ENCODE measurements at regions not wholly inside any gene's neighbourhood (a gene's known extent, or its start where the extent isn't known, plus 50 kb on each side); places are given as distances from the start of the nearest gene placed in this dataset.
A peak's percentile ranks its signal among the peaks of the same experiment; 100 is the strongest.

- TF ChIP-seq EP300 (IDR thresholded peaks at IDR 0.05) (no peak), POLR2AphosphoS5 (IDR thresholded peaks at IDR 0.05) (no peak), POLR2A (IDR thresholded peaks at IDR 0.05) (no peak)
- TF ChIP-seq, protein P1, sequence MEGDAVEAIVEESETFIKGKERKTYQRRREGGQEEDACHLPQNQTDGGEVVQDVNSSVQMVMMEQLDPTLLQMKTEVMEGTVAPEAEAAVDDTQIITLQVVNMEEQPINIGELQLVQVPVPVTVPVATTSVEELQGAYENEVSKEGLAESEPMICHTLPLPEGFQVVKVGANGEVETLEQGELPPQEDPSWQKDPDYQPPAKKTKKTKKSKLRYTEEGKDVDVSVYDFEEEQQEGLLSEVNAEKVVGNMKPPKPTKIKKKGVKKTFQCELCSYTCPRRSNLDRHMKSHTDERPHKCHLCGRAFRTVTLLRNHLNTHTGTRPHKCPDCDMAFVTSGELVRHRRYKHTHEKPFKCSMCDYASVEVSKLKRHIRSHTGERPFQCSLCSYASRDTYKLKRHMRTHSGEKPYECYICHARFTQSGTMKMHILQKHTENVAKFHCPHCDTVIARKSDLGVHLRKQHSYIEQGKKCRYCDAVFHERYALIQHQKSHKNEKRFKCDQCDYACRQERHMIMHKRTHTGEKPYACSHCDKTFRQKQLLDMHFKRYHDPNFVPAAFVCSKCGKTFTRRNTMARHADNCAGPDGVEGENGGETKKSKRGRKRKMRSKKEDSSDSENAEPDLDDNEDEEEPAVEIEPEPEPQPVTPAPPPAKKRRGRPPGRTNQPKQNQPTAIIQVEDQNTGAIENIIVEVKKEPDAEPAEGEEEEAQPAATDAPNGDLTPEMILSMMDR (IDR thresholded peaks at IDR 0.05): no peak
- 53 to 68% (median 59%) methylated on average over 6 to 7 of the region's 7 CpGs for WGBS, 5 donors
- no peaks in the 10 kb centered on the region for H3K4me1 ChIP-seq
- peaks cover 0 to 62% (median 16%) of the 10 kb centered on the region in 3 donors for H3K27me3 ChIP-seq
- intact Hi-C loops (cut with DNase I; ENCODE audit: low total_unique reads): no loop called here
- DNase-seq: no peak
- no peaks in the 10 kb centered on the region for H3K36me3 ChIP-seq
- H3K27ac ChIP-seq: no peak overlapping the region
- H3K4me3 ChIP-seq: no peak overlapping the region
- no peaks in the 10 kb centered on the region for H3K9me3 ChIP-seq
Observed at GRCh38 chr11:45572354-45573123, 92.9 kb downstream of the CHST1 start.

DNA sequence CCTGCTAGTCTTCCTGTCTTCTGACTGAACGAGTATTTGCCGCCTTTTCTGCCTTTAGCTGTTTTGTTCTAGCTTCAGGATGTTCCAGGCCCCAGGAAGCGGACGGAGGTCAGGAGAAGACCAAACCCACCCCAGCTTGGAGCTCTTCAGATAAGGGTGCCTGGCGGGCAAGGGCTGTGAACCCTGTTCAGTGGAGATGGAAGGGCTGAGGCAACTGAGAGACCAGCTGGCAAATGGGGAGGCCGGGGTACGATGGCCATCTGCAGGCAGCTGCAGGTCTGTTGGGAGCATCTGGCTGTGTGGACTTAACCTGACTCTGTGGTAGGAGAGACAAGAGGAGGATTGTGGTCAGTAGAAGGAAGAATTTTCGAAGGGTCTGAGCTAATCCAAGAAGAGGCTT lies 95.6 kb downstream of the CHST1 start:
- intact Hi-C loops (cut with DNase I; ENCODE audit: low total_unique reads): no loop called here
- Histone ChIP-seq H3K27me3 (peaks cover 0 to 42% (median 0%) of the 10 kb centered on the region in 3 donors), H3K27ac (no peak overlapping the region), H3K9me3 (no peaks in the 10 kb centered on the region), H3K4me1 (no peaks in the 10 kb centered on the region), H3K36me3 (no peaks in the 10 kb centered on the region), H3K4me3 (no peak overlapping the region)
- no peak for DNase-seq
- TF ChIP-seq, protein P1 (IDR thresholded peaks at IDR 0.05): no peak
- TF ChIP-seq POLR2AphosphoS5 (IDR thresholded peaks at IDR 0.05) (no peak), POLR2A (IDR thresholded peaks at IDR 0.05) (no peak), EP300 (IDR thresholded peaks at IDR 0.05) (no peak)
- 70 to 83% (median 72%) methylated on average over 8 of the region's 8 CpGs for WGBS, 5 donors

- TF ChIP-seq, protein P1 (IDR thresholded peaks at IDR 0.05): no peak
- TF ChIP-seq POLR2AphosphoS5 (IDR thresholded peaks at IDR 0.05) (no peak), POLR2A (IDR thresholded peaks at IDR 0.05) (no peak), EP300 (IDR thresholded peaks at IDR 0.05) (no peak)
Observed at GRCh38 chr11:45568049-45568448, 97.4 kb downstream of the CHST1 start.

GRCh38 chr11:45565446-45565988 lies 99.9 kb downstream of the CHST1 start:
- Histone ChIP-seq H3K4me3 (no peak overlapping the region), H3K36me3 (no peaks in the 10 kb centered on the region), H3K27me3 (peaks cover 0 to 47% (median 5%) of the 10 kb centered on the region in 3 donors), H3K4me1 (no peaks in the 10 kb centered on the region), H3K9me3 (no peaks in the 10 kb centered on the region), H3K27ac (no peak overlapping the region)
- no peak for DNase-seq
- TF ChIP-seq EP300 (IDR thresholded peaks at IDR 0.05): no peak
- TF ChIP-seq, protein P1 (IDR thresholded peaks at IDR 0.05): no peak
- TF ChIP-seq POLR2A (IDR thresholded peaks at IDR 0.05): no peak
- TF ChIP-seq POLR2AphosphoS5 (IDR thresholded peaks at IDR 0.05): no peak
- 64 to 81% (median 74%) methylated on average over 4 of the region's 4 CpGs for WGBS, 5 donors
- intact Hi-C loops (cut with DNase I; ENCODE audit: low total_unique reads): no loop called here

More at GRCh38 chr11:45568049-45568448, 97.4 kb downstream of the CHST1 start:
- peak in 1 of 2 donors; percentile 43 for DNase-seq
- intact Hi-C loops (cut with DNase I; ENCODE audit: low total_unique reads): no loop called here
- Histone ChIP-seq H3K36me3 (no peaks in the 10 kb centered on the region), H3K9me3 (no peaks in the 10 kb centered on the region), H3K27ac (no peak overlapping the region), H3K4me1 (no peaks in the 10 kb centered on the region), H3K4me3 (no peak overlapping the region), H3K27me3 (peaks cover 0 to 44% (median 4%) of the 10 kb centered on the region in 3 donors)
- 60 to 78% (median 63%) methylated on average over 4 of the region's 4 CpGs for WGBS, 5 donors

Measured in stomach (tissue), 8 donors.